Neural cell (in vitro differentiated cells): ENCODE measurements at regions not wholly inside any gene's neighbourhood (a gene's known extent, or its start where the extent isn't known, plus 50 kb on each side); places are given as distances from the start of the nearest gene placed in this dataset.

Experiments
- CTCF ChIP-seq: fragments of 450-650 bp; IDR thresholded peaks from 2 replicates; pipeline ENCODE4 v1.5.1; 2014; ENCODE audit warnings: antibody characterized with exemption, mild to moderate bottlenecking, moderate library complexity; ENCODE audit not compliant: poor library complexity, severe bottlenecking
- EP300 ChIP-seq: fragments of 450-650 bp; conservative IDR thresholded peaks from 2 replicates; pipeline ENCODE4 v1.6.1; 2014; ENCODE audit warnings: antibody characterized with exemption, mild to moderate bottlenecking, moderate library complexity; ENCODE audit not compliant: poor library complexity, severe bottlenecking
- EZH2 ChIP-seq: fragments of 200-600, 300-800 bp; shearing (Covaris generic), sonication (generic); IDR thresholded peaks from 2 replicates; pipeline ENCODE4 v1.6.1; 2014; ENCODE audit warnings: antibody characterized with exemption, low read length, borderline replicate concordance, mild to moderate bottlenecking; ENCODE audit not compliant: insufficient read depth, poor library complexity, severe bottlenecking
- POLR2AphosphoS5 ChIP-seq: IDR thresholded peaks from 2 replicates; pipeline ENCODE4 v1.6.1; 2012
- RAD21 ChIP-seq: fragments of 450-650 bp; conservative IDR thresholded peaks from 2 replicates; pipeline ENCODE4 v1.6.1; 2014; ENCODE audit warnings: antibody characterized with exemption, mild to moderate bottlenecking, moderate library complexity
- REST ChIP-seq: IDR thresholded peaks from 2 replicates; pipeline ENCODE4 v1.6.1; 2012; ENCODE audit warnings: borderline replicate concordance
- SMC3 ChIP-seq: fragments of 450-650 bp; conservative IDR thresholded peaks from 2 replicates; pipeline ENCODE4 v1.6.1; 2014; ENCODE audit warnings: antibody characterized with exemption, mild to moderate bottlenecking, moderate library complexity; ENCODE audit not compliant: poor library complexity
- TAF1 ChIP-seq: IDR thresholded peaks from 2 replicates; pipeline ENCODE4 v1.6.1; 2012; ENCODE audit warnings: low read depth

- TF ChIP-seq TAF1 (no peak), EP300 (no peak), CTCF (no peak), RAD21 (no peak), SMC3 (no peak), POLR2AphosphoS5 (no peak), REST (no peak), EZH2 (no peak)
These were observed 51.6 kb downstream of the ANXA2R start for GRCh38 chr5:42988568-42988967.
